Subcutaneous abdominal adipose tissue (tissue), 5 donors: ENCODE measurements at regions not wholly inside any gene's neighbourhood (a gene's known extent, or its start where the extent isn't known, plus 50 kb on each side); places are given as distances from the start of the nearest gene placed in this dataset.

Experiments used
- H3K27ac ChIP-seq: one replicate; pipeline ENCODE4 v1.7.0; 2013; ENCODE audit warnings: low read depth, mild to moderate bottlenecking, inconsistent platforms, low read length, moderate library complexity
- H3K27me3 ChIP-seq, 5 donors: one replicate each; pipeline ENCODE4 v1.7.0; 2013; ENCODE audit warnings: low read length in 5 of 5, inconsistent platforms in 1 of 5; ENCODE audit not compliant: control insufficient read depth in 5 of 5, insufficient read depth in 4 of 5
- H3K36me3 ChIP-seq, 5 donors: one replicate each; pipeline ENCODE4 v1.7.0; 2013; ENCODE audit warnings: low read length in 5 of 5; ENCODE audit not compliant: control insufficient read depth in 5 of 5, insufficient read depth in 5 of 5
- H3K4me1 ChIP-seq, 5 donors: one replicate each; pipeline ENCODE4 v1.7.0; 2013; ENCODE audit warnings: low read length in 5 of 5, mild to moderate bottlenecking in 3 of 5, moderate library complexity in 1 of 5; ENCODE audit not compliant: control insufficient read depth in 5 of 5, insufficient read depth in 5 of 5
- H3K4me3 ChIP-seq, 5 donors: one replicate each; pipeline ENCODE4 v1.7.0; 2013; ENCODE audit warnings: low read length in 5 of 5, low read depth in 1 of 5
- H3K9ac ChIP-seq, 5 donors: one replicate each; pipeline ENCODE4 v1.7.0; 2013; ENCODE audit warnings: low read length in 5 of 5, mild to moderate bottlenecking in 4 of 5, moderate library complexity in 3 of 5
- H3K9me3 ChIP-seq, 5 donors: one replicate each; pipeline ENCODE4 v1.7.0; 2013; ENCODE audit warnings: low read length in 5 of 5; ENCODE audit not compliant: control insufficient read depth in 5 of 5
- donor health status: healthy.
- donor health status: healthy.
- donor health status: healthy.
- donor health status: healthy.
- donor health status: healthy.

DNA sequence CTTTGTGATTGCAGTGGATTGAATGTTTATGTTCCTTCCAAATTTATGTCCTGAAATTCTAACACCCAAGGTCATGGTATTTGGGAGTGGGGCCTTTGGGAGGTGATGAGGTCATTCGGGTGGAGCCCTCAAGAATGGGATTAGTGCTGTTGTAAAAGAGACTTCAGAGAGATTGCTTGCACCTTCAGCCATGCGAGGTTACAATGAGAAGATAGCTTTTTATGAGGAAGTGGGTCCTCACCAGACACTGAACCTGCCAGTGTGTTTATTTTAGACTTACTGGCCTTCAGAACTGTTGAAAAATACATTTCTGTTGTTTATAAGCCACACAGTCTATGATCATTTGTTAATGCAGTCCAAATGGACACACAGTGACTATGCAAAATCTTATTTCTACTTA, 161.0 kb upstream of the GPRIN3 start:
- no peaks in the 10 kb centered on the region for H3K4me1 ChIP-seq
- H3K27ac ChIP-seq: no peak overlapping the region
- H3K9me3 ChIP-seq: no peaks in the 10 kb centered on the region
- no peak overlapping the region for H3K4me3 ChIP-seq
- no peaks in the 10 kb centered on the region for H3K27me3 ChIP-seq
- no peaks in the 10 kb centered on the region for H3K36me3 ChIP-seq
- H3K9ac ChIP-seq: no peak overlapping the region

DNA sequence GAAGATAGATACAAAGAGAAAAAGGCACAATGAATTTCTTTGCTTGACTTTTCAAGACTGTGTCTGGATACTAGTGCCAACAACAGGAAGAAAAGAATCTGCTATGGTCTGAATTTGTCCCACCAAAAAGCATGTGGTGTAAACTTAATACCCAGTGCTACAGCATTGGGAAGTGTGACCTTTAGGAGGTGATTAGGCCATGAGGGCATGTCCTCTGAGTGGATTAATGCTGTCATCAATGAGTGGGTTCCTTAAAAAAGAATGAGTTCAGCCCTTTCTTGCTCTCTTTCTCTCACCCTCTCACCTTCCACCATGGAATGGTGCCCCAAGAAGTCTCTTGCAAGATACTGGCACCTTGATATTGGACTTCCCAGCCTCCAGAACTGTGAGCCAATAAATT, 155.7 kb upstream of the GPRIN3 start:
- Histone ChIP-seq H3K36me3 (no peaks in the 10 kb centered on the region), H3K9me3 (no peaks in the 10 kb centered on the region), H3K27ac (no peak overlapping the region), H3K4me1 (no peaks in the 10 kb centered on the region), H3K9ac (no peak overlapping the region), H3K27me3 (no peaks in the 10 kb centered on the region), H3K4me3 (no peak overlapping the region)

DNA sequence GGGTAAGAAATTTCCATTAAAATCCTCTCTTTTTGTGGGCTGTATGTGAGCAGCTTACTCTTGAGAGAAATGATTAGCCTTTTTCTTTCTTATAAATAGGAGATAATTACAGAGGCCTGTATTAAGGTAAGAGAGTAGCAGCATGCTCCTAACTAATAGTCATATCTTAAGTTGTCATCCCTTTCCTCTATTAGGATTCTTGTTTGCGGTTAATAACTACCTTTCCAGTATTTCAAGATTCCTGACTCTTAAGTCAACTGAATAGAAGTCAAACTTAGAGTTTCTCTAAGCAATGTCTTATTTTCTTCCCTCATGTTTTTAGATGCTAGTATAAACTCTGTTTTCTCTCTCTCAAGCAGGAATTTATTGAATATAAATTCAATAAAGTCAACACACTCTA, 139.9 kb upstream of the GPRIN3 start:
- Histone ChIP-seq H3K9me3 (peaks cover 9 to 30% (median 22%) of the 10 kb centered on the region in 5 donors), H3K36me3 (peaks cover 0 to 3% (median 0%) of the 10 kb centered on the region in 5 donors), H3K4me3 (no peak overlapping the region), H3K27ac (no peak overlapping the region), H3K4me1 (no peaks in the 10 kb centered on the region), H3K9ac (no peak overlapping the region), H3K27me3 (no peaks in the 10 kb centered on the region)

DNA sequence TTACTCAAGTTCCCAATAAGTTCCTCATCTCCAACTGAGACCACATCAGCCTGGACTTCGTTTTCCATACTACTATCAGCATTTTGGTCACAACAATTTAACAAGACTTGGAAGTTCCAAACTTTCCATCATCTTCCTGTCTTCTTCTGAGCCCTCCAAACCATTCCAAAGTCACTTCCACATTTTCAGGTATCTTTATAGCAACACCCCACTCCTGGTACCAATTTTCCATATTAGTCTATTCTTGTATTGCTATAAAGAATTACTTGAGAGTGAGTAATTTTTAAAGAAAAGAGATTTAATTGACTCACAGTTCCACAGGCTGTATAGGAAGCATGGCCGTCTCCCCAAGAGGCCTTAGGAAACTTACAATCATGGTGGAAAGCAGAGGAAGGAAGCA, 138.6 kb upstream of the GPRIN3 start:
- Histone ChIP-seq H3K9me3 (peaks cover 9 to 30% (median 22%) of the 10 kb centered on the region in 5 donors), H3K27ac (no peak overlapping the region), H3K9ac (no peak overlapping the region), H3K27me3 (no peaks in the 10 kb centered on the region), H3K36me3 (peaks cover 0 to 3% (median 0%) of the 10 kb centered on the region in 5 donors), H3K4me1 (no peaks in the 10 kb centered on the region), H3K4me3 (peak overlapping the region in 3 of 5 donors; percentile 6 to 42 (median 20))

DNA sequence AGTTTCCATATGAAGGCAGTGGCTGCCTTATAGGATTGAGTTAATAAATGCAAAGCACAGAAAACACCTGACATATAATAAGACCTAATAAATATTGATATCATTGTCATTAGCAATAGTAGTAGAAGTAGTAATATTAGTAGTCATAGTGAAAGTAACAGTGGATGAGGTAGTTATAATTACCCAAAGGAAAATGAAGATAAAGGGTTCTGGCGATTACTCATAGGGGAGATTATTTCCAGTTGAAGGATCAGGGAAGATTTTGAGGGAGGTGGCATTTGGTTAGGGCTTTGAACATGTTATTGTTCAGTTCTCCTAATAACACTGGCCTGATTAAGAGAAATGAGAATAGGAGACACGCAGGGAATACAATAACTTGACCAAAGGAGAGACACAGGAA, 131.9 kb upstream of the GPRIN3 start:
- H3K36me3 ChIP-seq: no peaks in the 10 kb centered on the region
- no peak overlapping the region for H3K4me3 ChIP-seq
- H3K27ac ChIP-seq: no peak overlapping the region
- no peak overlapping the region for H3K9ac ChIP-seq
- H3K27me3 ChIP-seq: no peaks in the 10 kb centered on the region
- H3K4me1 ChIP-seq: no peaks in the 10 kb centered on the region
- H3K9me3 ChIP-seq: no peaks in the 10 kb centered on the region

DNA sequence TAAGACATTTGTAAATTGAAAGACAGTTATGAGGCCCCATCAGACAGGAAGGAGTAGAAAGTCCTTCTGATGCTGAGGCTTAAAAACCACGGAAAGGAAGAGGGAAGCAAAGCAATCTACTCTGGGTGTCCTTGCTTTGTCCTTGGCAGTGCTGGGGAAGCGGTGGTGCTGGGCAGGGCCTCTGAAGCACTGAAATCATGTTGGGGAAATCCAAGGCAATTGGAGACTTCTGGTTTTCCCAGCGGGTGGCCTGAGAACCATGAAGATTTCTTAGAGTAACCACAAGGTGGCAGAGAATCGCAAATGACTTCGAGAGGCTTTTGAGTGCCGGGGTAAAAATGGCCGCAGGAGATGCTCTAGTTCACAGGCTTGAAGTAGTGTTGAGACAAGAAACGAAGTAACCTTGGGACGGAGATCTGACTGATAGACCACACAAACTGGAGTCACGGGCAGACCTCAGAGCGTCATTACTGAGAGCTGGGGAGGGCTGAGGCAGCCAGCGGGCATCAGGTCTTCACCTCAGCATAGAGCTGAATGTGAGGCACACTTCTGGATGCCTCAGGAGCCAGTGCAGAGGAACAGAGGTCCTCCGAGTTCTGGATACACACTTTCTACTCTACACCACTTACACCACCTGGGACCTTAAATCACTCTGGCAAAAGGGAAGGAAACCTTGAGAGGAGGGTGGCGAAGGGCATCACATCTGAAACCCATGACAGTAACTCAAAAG, 130.7 kb upstream of the GPRIN3 start:
- Histone ChIP-seq H3K4me1 (no peaks in the 10 kb centered on the region), H3K9me3 (no peaks in the 10 kb centered on the region), H3K4me3 (no peak overlapping the region), H3K27ac (no peak overlapping the region), H3K36me3 (no peaks in the 10 kb centered on the region), H3K9ac (no peak overlapping the region), H3K27me3 (no peaks in the 10 kb centered on the region)

DNA sequence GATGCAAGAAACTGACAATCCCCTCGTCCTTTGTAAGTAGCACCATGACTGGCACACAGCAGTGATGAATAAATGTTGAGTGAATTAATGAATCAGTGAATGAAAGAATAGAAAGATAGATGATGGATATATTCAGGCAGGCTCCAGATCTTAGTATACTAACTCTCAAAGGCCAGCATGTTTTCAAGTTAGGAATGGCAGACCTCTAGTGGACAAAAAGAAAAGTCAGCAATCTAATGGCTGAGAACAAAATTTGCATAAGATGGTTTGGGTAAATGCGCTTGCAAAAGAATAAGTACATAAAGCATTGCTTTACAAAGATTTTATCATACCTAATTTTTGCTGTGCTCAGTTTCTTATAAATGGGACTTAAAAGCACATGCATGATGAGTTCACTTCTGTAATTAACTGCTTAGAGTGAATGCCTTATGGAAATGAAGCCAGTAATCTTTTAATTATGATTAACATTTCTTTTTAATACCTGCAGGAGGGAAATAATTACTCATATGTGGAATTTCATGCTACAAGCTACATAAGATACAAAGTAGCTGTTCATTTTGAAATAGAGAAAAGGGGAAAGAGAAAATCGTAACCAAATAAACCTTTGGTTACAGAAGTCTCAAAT, 126.9 kb upstream of the GPRIN3 start:
- no peaks in the 10 kb centered on the region for H3K4me1 ChIP-seq
- no peaks in the 10 kb centered on the region for H3K36me3 ChIP-seq
- no peaks in the 10 kb centered on the region for H3K9me3 ChIP-seq
- no peak overlapping the region for H3K9ac ChIP-seq
- peaks cover 0 to 2% (median 0%) of the 10 kb centered on the region in 5 donors for H3K27me3 ChIP-seq
- H3K4me3 ChIP-seq: no peak overlapping the region
- no peak overlapping the region for H3K27ac ChIP-seq

DNA sequence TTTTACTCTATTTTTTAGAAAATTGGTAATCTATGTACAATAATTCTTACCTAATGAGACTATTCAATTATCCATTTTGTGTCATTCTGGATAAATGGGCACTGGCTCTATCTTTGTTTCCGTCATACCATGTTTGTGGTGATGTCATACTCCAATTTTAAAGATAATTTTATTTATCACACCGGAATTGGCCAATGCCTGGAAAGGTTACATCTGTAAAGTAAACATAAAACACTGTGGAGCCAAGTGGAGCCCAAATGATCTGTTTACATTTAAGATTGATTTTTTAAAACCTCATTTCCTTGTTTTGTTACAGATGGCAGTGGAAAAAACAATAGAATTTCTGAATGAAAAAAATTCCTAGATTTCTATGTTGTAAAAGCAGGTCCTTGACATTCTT, 120.2 kb upstream of the GPRIN3 start:
- Histone ChIP-seq H3K9ac (no peak overlapping the region), H3K36me3 (no peaks in the 10 kb centered on the region), H3K4me1 (no peaks in the 10 kb centered on the region), H3K27me3 (peaks cover 0 to 3% (median 0%) of the 10 kb centered on the region in 5 donors), H3K4me3 (no peak overlapping the region), H3K27ac (no peak overlapping the region), H3K9me3 (no peaks in the 10 kb centered on the region)

DNA sequence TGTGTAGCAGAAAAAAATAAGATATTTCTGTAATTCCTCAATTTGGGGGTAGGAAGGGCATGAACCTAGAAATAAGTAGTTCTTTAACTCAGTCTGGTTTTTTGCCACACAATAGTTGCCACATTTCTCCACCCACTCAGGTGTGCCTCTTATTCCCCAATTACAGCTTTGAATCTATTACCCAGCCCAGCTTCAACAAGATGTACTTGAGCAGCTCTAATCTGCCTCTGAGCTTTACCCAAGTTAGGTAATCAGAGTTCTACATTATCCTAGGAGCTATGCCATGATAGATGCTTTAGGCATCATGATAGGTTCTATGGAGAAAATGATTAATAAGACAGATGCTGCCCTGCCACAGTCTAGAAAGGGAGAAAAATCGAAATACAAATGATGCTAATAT, 117.4 kb upstream of the GPRIN3 start:
- Histone ChIP-seq H3K27me3 (peaks cover 0 to 3% (median 0%) of the 10 kb centered on the region in 5 donors), H3K9me3 (no peaks in the 10 kb centered on the region), H3K9ac (no peak overlapping the region), H3K36me3 (no peaks in the 10 kb centered on the region), H3K4me1 (no peaks in the 10 kb centered on the region), H3K4me3 (no peak overlapping the region), H3K27ac (no peak overlapping the region)

DNA sequence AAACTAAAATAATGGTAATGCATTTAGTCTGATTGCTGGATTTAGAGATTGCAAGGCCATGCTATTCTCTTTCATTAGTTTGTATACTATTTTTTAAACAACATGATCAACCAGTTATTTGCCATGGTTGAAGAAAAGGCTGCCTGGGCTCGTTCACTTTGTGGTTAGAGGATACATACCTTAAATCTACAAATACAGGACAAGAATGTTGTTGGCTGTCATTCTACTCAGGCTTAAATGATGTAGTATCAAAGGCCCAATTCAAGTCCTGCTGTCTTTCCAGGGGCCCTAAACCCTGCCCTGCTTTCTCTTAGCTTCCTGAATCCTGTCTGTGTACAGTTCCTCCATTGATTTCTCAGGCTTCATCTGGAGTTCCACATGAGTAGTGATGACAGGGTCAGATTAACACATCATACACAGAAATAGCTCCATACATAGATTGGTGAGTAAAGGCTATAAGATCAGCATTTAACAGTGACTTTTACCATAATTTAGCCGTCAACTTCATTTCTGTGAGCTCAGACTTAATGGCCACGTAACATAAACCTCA, 114.9 kb upstream of the GPRIN3 start:
- H3K4me1 ChIP-seq: no peaks in the 10 kb centered on the region
- H3K27ac ChIP-seq: no peak overlapping the region
- H3K9me3 ChIP-seq: no peaks in the 10 kb centered on the region
- no peak overlapping the region for H3K9ac ChIP-seq
- no peaks in the 10 kb centered on the region for H3K36me3 ChIP-seq
- H3K27me3 ChIP-seq: peaks cover 0 to 3% (median 0%) of the 10 kb centered on the region in 5 donors
- H3K4me3 ChIP-seq: no peak overlapping the region
